Kidney (tissue), 13 donors: ENCODE measurements at regions not wholly inside any gene's neighbourhood (a gene's known extent, or its start where the extent isn't known, plus 50 kb on each side); places are given as distances from the start of the nearest gene placed in this dataset.

ENCODE experiments used
- DNase-seq, 5 donors: peaks; one replicate each; pipeline ENCODE4 v3.0.0-alpha.2; 2013 to 2020
- FAIRE-seq: peaks from 2 replicates; lab custom pipeline; 2012; peaks lifted over from hg19 to GRCh38; lab: Jason Lieb, UNC
- H3K27ac ChIP-seq, 2 donors: one replicate each; pipeline ENCODE4 v1.7.0; 2013; ENCODE audit warnings: low read depth in 2 of 2, low read length in 2 of 2, inconsistent platforms in 1 of 2
- H3K27me3 ChIP-seq: one replicate; pipeline ENCODE4 v1.7.1; 2013; ENCODE audit warnings: low read length, inconsistent platforms; ENCODE audit not compliant: control insufficient read depth, insufficient read depth
- H3K36me3 ChIP-seq, 3 donors: one replicate each; pipeline versions ENCODE4 v1.7.0 to v1.7.1; 2013; ENCODE audit warnings: low read length in 3 of 3, control low read depth in 1 of 3, inconsistent platforms in 1 of 3; ENCODE audit not compliant: insufficient read depth in 3 of 3, control insufficient read depth in 2 of 3
- H3K4me1 ChIP-seq, 3 donors: one replicate each; pipeline versions ENCODE4 v1.7.0 to v1.7.1; 2013; ENCODE audit warnings: low read length in 3 of 3, inconsistent platforms in 1 of 3, low read depth in 1 of 3; ENCODE audit not compliant: control insufficient read depth in 2 of 3, insufficient read depth in 2 of 3
- H3K4me3 ChIP-seq, 3 donors: one replicate each; pipeline versions ENCODE4 v1.7.0 to v1.8.1; 2013; ENCODE audit warnings: low read length in 3 of 3, control low read depth in 1 of 3, inconsistent platforms in 1 of 3
- H3K9ac ChIP-seq, 3 donors: one replicate each; pipeline versions ENCODE4 v1.7.0 to v1.7.1; 2013; ENCODE audit warnings: low read length in 3 of 3, control low read depth in 1 of 3, inconsistent platforms in 1 of 3
- H3K9me3 ChIP-seq, 3 donors: one replicate each; pipeline versions ENCODE4 v1.7.0 to v1.7.1; 2013; ENCODE audit warnings: low read length in 3 of 3, control low read depth in 1 of 3, inconsistent platforms in 1 of 3; ENCODE audit not compliant: control insufficient read depth in 2 of 3, insufficient read depth in 1 of 3
- CTCF ChIP-seq: IDR thresholded peaks from 3 replicates; pipeline ENCODE4 v1.5.1; 2012; ENCODE audit warnings: mild to moderate bottlenecking, moderate library complexity, borderline replicate concordance; ENCODE audit not compliant: insufficient read depth; ENCODE audit errors: extremely low read depth
- intact Hi-C: fragments of 100-400 bp; cut with DNase I; formaldehyde crosslinking; loops from one replicate; pipeline ENCODE4 v1.11.1; 2022
- donor health status: control.
- donor health status: control.
- donor health status: control.
- donor health status: control.
- donor health status: control.
- donor health status: DM: yes; HTN: yes; CAD: no.
- donor health status: Normal renal cell carcinoma (clear cell type).

GRCh38 chr14:21735639-21736307 is 62.2 kb upstream of the OR4E1 start:
- intact Hi-C loops: no loop called here
- FAIRE-seq: no peak

DNA sequence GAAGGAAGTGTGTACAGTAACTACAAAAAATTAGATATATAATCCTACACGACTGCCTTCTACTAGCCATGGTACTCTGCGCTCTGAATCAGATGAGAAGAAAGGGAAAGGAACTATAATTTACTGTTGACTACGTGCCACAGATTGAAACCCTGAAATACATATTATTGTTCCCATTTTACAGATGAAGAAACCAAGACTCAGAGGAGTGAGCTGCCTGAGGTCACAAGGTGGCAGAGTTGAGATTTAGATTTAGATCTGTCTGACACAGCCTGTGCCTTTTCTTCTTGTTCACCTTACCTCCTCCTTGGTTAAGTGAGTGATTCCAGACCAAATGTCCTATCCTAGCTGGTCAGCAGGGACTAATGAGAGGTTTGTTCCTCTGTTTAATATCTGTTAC is 61.6 kb upstream of the OR4E1 start:
- no peak for DNase-seq
- Histone ChIP-seq H3K4me1 (no peaks in the 10 kb centered on the region), H3K4me3 (no peak overlapping the region), H3K36me3 (no peaks in the 10 kb centered on the region), H3K9ac (no peak overlapping the region), H3K27me3 (no peaks in the 10 kb centered on the region), H3K27ac (no peak overlapping the region), H3K9me3 (no peaks in the 10 kb centered on the region)
- FAIRE-seq: no peak
- no peak for TF ChIP-seq CTCF
- intact Hi-C loops: no loop called here

More at GRCh38 chr14:21735639-21736307, 62.2 kb upstream of the OR4E1 start:
- H3K4me3 ChIP-seq: no peak overlapping the region
- no peaks in the 10 kb centered on the region for H3K27me3 ChIP-seq
- H3K9me3 ChIP-seq: no peaks in the 10 kb centered on the region
- H3K27ac ChIP-seq: no peak overlapping the region
- H3K9ac ChIP-seq: no peak overlapping the region
- TF ChIP-seq CTCF: no peak
- no peak for DNase-seq
- no peaks in the 10 kb centered on the region for H3K36me3 ChIP-seq
- no peaks in the 10 kb centered on the region for H3K4me1 ChIP-seq

GRCh38 chr14:21734457-21735074 is 60.9 kb upstream of the OR4E1 start:
- peak in 3 of 5 donors; percentile 14 to 67 (median 66) for DNase-seq
- H3K27ac ChIP-seq: no peak overlapping the region
- no peaks in the 10 kb centered on the region for H3K9me3 ChIP-seq
- H3K9ac ChIP-seq: no peak overlapping the region
- no peaks in the 10 kb centered on the region for H3K36me3 ChIP-seq
- intact Hi-C loops: no loop called here
- peak; percentile 30 for TF ChIP-seq CTCF
- no peaks in the 10 kb centered on the region for H3K4me1 ChIP-seq
- no peaks in the 10 kb centered on the region for H3K27me3 ChIP-seq
- FAIRE-seq: no peak
- no peak overlapping the region for H3K4me3 ChIP-seq
